ENCODE measurements at regions not wholly inside any gene's neighbourhood (a gene's known extent, or its start where the extent isn't known, plus 50 kb on each side); places are given as distances from the start of the nearest gene placed in this dataset.
A peak's percentile ranks its signal among the peaks of the same experiment; 100 is the strongest.

DNA sequence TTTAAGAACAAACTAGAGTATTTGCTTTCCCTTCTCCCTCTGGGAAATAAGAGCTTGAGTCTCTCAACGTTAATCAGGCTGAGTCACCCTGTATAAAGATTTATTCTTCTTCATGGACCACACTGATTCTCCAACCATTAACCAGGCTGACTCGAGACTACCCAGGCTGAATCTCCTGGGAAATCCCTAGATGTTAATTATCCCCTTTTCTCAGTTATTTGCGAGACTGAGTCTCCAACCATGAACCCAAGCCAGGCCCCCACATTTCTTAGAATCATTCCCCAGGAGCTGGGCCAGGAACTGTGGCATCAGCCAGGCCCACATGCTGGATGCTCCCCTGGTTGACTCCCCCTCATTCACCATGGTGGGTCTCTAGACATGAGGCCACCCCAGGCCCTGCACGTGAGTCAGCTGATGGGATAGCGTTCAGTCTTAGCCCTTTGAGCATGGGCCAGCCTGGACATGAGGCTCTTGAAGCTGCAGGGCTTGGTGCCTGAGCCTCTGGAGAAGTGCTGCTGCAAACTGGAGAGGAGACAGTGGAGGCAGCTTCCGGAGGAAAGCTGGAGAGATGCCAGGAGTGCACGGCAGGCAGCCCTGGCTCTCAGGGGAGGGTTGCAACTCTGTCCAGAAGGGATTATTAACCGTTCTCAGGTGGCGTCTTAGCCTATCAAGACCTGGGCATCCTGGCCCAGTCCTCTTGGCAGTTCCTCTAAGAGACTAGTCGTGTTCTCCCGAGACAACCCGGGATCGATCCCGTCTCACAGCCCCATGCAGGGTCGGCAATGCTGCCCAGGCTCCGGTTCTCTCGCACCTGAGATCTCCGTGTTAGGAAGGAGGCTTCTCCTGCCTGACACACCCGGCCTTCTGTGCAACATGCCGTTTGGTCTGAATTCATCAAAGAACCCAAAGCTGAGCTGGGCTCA is 296.6 kb downstream of the ADGRD1 start:
- intact Hi-C loops (cut with DNase I) = no loop called here
- H3K27me3 ChIP-seq = peaks cover 0 to 10% (median 4%) of the 10 kb centered on the region in 7 donors
- no peaks in the 10 kb centered on the region for H3K4me1 ChIP-seq
- no peak overlapping the region for H3K27ac ChIP-seq
- TF ChIP-seq, protein P1, sequence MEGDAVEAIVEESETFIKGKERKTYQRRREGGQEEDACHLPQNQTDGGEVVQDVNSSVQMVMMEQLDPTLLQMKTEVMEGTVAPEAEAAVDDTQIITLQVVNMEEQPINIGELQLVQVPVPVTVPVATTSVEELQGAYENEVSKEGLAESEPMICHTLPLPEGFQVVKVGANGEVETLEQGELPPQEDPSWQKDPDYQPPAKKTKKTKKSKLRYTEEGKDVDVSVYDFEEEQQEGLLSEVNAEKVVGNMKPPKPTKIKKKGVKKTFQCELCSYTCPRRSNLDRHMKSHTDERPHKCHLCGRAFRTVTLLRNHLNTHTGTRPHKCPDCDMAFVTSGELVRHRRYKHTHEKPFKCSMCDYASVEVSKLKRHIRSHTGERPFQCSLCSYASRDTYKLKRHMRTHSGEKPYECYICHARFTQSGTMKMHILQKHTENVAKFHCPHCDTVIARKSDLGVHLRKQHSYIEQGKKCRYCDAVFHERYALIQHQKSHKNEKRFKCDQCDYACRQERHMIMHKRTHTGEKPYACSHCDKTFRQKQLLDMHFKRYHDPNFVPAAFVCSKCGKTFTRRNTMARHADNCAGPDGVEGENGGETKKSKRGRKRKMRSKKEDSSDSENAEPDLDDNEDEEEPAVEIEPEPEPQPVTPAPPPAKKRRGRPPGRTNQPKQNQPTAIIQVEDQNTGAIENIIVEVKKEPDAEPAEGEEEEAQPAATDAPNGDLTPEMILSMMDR (IDR thresholded peaks at IDR 0.05) = no peak
- DNase-seq (no peak), ATAC-seq (peak in 1 of 8 donors; percentile 11)
- WGBS, 2 donors = 74 to 78% methylated on average over 20 of the region's 20 CpGs
- H3K9me3 ChIP-seq = no peaks in the 10 kb centered on the region
- H3K4me3 ChIP-seq = no peak overlapping the region
- H3K36me3 ChIP-seq = no peaks in the 10 kb centered on the region

DNA sequence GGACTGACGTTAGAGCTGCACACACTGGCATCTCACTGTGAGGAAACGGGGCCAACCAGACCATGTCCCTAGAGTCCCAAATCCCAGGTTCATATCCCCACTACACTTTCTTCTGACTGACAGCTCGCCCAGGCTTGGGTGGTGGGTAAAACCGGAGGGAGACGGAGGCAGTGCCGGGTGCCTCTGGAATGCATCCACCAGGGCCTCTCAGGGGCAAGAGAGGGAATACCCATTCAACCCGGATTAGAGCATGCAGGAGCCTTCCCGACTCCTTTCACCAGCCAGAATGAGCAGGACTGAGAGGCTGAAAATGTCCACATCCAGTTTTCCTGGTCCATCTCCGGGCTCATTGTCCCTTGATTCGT is 297.2 kb downstream of the ADGRD1 start:
- Histone ChIP-seq H3K27ac (no peak overlapping the region), H3K4me3 (no peak overlapping the region), H3K4me1 (no peaks in the 10 kb centered on the region), H3K36me3 (no peaks in the 10 kb centered on the region), H3K27me3 (peaks cover 0 to 9% (median 0%) of the 10 kb centered on the region in 7 donors), H3K9me3 (no peaks in the 10 kb centered on the region)
- 84 to 85% methylated on average over 10 of the region's 10 CpGs for WGBS, 2 donors
- no peak for ATAC-seq
- TF ChIP-seq, protein P1 (IDR thresholded peaks at IDR 0.05) = no peak
- no peak for DNase-seq
- intact Hi-C loops (cut with DNase I) = no loop called here

DNA sequence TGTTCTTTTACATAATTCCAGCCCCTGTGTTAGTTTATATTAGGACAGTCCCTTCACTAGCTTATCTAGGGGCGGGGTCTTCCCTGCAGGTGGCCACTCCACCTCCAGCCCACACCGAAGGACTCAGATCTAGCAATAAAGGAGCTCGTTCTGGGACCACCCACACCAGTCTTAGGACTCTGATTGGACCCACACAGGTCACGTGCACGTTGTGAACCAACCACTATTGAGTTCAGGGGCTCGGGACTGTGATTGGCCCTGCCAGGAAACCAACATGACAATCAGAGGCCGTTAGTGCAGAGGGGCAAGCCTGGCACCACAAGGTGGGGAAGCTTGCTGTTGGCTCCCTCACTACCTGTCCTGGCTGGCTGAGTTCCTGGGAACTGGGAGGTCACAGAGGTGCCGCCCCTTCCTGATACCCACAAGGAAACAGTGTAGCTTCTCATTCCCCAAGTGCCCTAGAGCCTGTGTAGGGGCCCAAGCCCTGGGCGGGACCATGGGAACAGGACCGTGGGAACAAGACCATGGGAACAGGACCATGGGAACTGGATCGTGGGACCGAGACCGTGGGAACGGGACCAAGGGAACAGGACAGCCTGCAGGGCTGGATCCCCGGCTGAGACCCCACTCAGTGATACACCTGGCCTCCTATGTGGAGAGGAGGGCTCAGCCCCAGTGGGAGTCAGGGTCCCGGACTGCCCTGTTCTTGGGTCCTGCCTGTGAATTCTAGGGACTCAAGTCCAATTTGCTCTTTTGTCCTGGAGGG is 297.8 kb downstream of the ADGRD1 start:
- Histone ChIP-seq H3K4me3 (no peak overlapping the region), H3K27ac (no peak overlapping the region), H3K27me3 (peaks cover 0 to 9% (median 0%) of the 10 kb centered on the region in 7 donors), H3K36me3 (no peaks in the 10 kb centered on the region), H3K9me3 (peaks cover 0 to 4% (median 0%) of the 10 kb centered on the region in 11 donors), H3K4me1 (no peaks in the 10 kb centered on the region)
- DNase-seq = no peak
- WGBS, 2 donors = 72 to 78% methylated on average over 16 of the region's 16 CpGs
- ATAC-seq = peak in 6 of 8 donors; percentile 26 to 62 (median 44)
- TF ChIP-seq, protein P1 (IDR thresholded peaks at IDR 0.05) = no peak
- intact Hi-C loops (cut with DNase I) = no loop called here

DNA sequence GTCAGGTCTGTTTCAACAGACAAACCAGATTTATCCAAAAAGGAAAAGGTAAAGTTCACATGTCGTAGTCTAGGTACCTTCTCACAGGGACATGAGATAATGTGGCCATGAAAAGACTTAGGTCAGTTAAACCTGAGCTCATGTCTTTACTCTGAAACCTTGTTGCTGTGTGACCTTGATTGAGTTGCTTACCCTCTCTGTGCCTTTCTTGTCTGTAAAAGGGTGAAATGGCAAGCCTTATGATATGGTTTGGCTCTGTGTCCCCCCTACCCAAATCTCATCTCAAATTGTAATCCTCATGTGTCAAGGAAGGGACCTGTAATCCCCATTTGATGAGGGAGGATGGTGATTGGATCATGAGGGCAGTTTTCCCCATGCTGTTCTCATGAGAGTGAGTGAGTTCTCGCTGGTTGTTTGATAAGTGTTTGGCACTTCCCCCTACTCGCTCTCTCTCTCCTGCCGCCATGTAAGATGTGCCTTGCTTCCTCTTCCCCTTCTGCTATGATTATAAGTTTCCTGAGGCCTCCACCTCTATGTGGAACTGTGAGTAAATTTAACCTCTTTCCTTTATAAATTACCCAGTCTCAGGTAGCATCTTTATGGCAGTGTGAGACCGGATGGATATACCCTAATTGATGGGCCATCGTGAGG is 299.8 kb downstream of the ADGRD1 start:
- no peaks in the 10 kb centered on the region for H3K4me1 ChIP-seq
- no peak for DNase-seq
- H3K36me3 ChIP-seq = no peaks in the 10 kb centered on the region
- no peak for ATAC-seq
- intact Hi-C loops (cut with DNase I) = no loop called here
- H3K27ac ChIP-seq = no peak overlapping the region
- TF ChIP-seq, protein P1 (IDR thresholded peaks at IDR 0.05) = no peak
- WGBS, 2 donors = 76 to 83% methylated on average over 6 of the region's 6 CpGs
- peaks cover 0 to 12% (median 3%) of the 10 kb centered on the region in 7 donors for H3K27me3 ChIP-seq
- H3K4me3 ChIP-seq = no peak overlapping the region
- peaks cover 0 to 7% (median 0%) of the 10 kb centered on the region in 11 donors for H3K9me3 ChIP-seq
